ENCODE measurements at regions not wholly inside any gene's neighbourhood (a gene's known extent, or its start where the extent isn't known, plus 50 kb on each side); places are given as distances from the start of the nearest gene placed in this dataset.
"Not testable (repeated sequence)": the region's sequence is repeated elsewhere in the genome, so short reads cannot be mapped to it uniquely, and the experiment has no call there.

- H3K4me1 ChIP-seq (ENCODE audit: control insufficient read depth, insufficient read depth, low read length): no peaks in the 10 kb centered on the region
- H3K9me3 ChIP-seq (ENCODE audit: control insufficient read depth, low read length): peaks cover 11% of the 10 kb centered on the region
- H3K36me3 ChIP-seq (ENCODE audit: control insufficient read depth, insufficient read depth, low read length): no peaks in the 10 kb centered on the region
- 43 to 52% methylated on average over 2 of the region's 2 CpGs for WGBS, 2 experiments
- no peak overlapping the region for H3K27ac ChIP-seq (ENCODE audit: insufficient read depth, low read depth, low read length, poor library complexity, severe bottlenecking)
- H3K4me3 ChIP-seq (ENCODE audit: insufficient read depth, low read depth, low read length): no peak overlapping the region
- no peaks in the 10 kb centered on the region for H3K27me3 ChIP-seq (ENCODE audit: control insufficient read depth, insufficient read depth, low read length, poor library complexity, severe bottlenecking)
Observed at GRCh38 chr14:106681568-106681967, 1155.2 kb downstream of the TMEM121 start.

GRCh38 chr14:106683631-106684030 lies 1157.2 kb downstream of the TMEM121 start:
- Histone ChIP-seq H3K36me3 (ENCODE audit: control insufficient read depth, insufficient read depth, low read length) (no peaks in the 10 kb centered on the region), H3K27ac (ENCODE audit: insufficient read depth, low read depth, low read length, poor library complexity, severe bottlenecking) (no peak overlapping the region), H3K27me3 (ENCODE audit: control insufficient read depth, insufficient read depth, low read length, poor library complexity, severe bottlenecking) (no peaks in the 10 kb centered on the region), H3K4me3 (ENCODE audit: insufficient read depth, low read depth, low read length) (no peak overlapping the region), H3K9me3 (ENCODE audit: control insufficient read depth, low read length) (peaks cover 11% of the 10 kb centered on the region), H3K4me1 (ENCODE audit: control insufficient read depth, insufficient read depth, low read length) (no peaks in the 10 kb centered on the region)
- 63 to 75% methylated on average over 4 of the region's 4 CpGs for WGBS, 2 experiments

GRCh38 chr14:106686533-106686932 lies 1160.2 kb downstream of the TMEM121 start:
- H3K27me3 ChIP-seq (ENCODE audit: control insufficient read depth, insufficient read depth, low read length, poor library complexity, severe bottlenecking): no peaks in the 10 kb centered on the region
- no peak overlapping the region for H3K4me3 ChIP-seq (ENCODE audit: insufficient read depth, low read depth, low read length)
- WGBS, 2 experiments: 73 to 74% methylated on average over 4 of the region's 5 CpGs
- H3K4me1 ChIP-seq (ENCODE audit: control insufficient read depth, insufficient read depth, low read length): no peaks in the 10 kb centered on the region
- H3K27ac ChIP-seq (ENCODE audit: insufficient read depth, low read depth, low read length, poor library complexity, severe bottlenecking): no peak overlapping the region
- peaks cover 10% of the 10 kb centered on the region for H3K9me3 ChIP-seq (ENCODE audit: control insufficient read depth, low read length)
- H3K36me3 ChIP-seq (ENCODE audit: control insufficient read depth, insufficient read depth, low read length): no peaks in the 10 kb centered on the region

GRCh38 chr14:106690333-106690891 lies 1164.0 kb downstream of the TMEM121 start:
- 52 to 66% methylated on average over 1 of the region's 1 CpG for WGBS, 2 experiments

GRCh38 chr14:106691601-106692291 lies 1165.4 kb downstream of the TMEM121 start:
- H3K4me1 ChIP-seq (ENCODE audit: control insufficient read depth, insufficient read depth, low read length): no peaks in the 10 kb centered on the region
- H3K4me3 ChIP-seq (ENCODE audit: insufficient read depth, low read depth, low read length): no peak overlapping the region
- WGBS, 2 experiments: 69% methylated on average over 13 of the region's 13 CpGs
- no peaks in the 10 kb centered on the region for H3K36me3 ChIP-seq (ENCODE audit: control insufficient read depth, insufficient read depth, low read length)
- H3K9me3 ChIP-seq (ENCODE audit: control insufficient read depth, low read length): peaks cover 4% of the 10 kb centered on the region
- H3K27ac ChIP-seq (ENCODE audit: insufficient read depth, low read depth, low read length, poor library complexity, severe bottlenecking): no peak overlapping the region
- H3K27me3 ChIP-seq (ENCODE audit: control insufficient read depth, insufficient read depth, low read length, poor library complexity, severe bottlenecking): no peaks in the 10 kb centered on the region

More at GRCh38 chr14:106690333-106690891, 1164.0 kb downstream of the TMEM121 start:
- Histone ChIP-seq H3K27me3 (ENCODE audit: control insufficient read depth, insufficient read depth, low read length, poor library complexity, severe bottlenecking) (no peaks in the 10 kb centered on the region), H3K27ac (ENCODE audit: insufficient read depth, low read depth, low read length, poor library complexity, severe bottlenecking) (no peak overlapping the region), H3K36me3 (ENCODE audit: control insufficient read depth, insufficient read depth, low read length) (no peaks in the 10 kb centered on the region), H3K4me3 (ENCODE audit: insufficient read depth, low read depth, low read length) (no peak overlapping the region), H3K9me3 (ENCODE audit: control insufficient read depth, low read length) (peaks cover 4% of the 10 kb centered on the region), H3K4me1 (ENCODE audit: control insufficient read depth, insufficient read depth, low read length) (no peaks in the 10 kb centered on the region)

GRCh38 chr14:106694638-106695393 lies 1168.4 kb downstream of the TMEM121 start:
- Histone ChIP-seq H3K9me3 (ENCODE audit: control insufficient read depth, low read length) (peaks cover 7% of the 10 kb centered on the region), H3K4me1 (ENCODE audit: control insufficient read depth, insufficient read depth, low read length) (no peaks in the 10 kb centered on the region), H3K4me3 (ENCODE audit: insufficient read depth, low read depth, low read length) (no peak overlapping the region), H3K27me3 (ENCODE audit: control insufficient read depth, insufficient read depth, low read length, poor library complexity, severe bottlenecking) (no peaks in the 10 kb centered on the region), H3K36me3 (ENCODE audit: control insufficient read depth, insufficient read depth, low read length) (no peaks in the 10 kb centered on the region), H3K27ac (ENCODE audit: insufficient read depth, low read depth, low read length, poor library complexity, severe bottlenecking) (no peak overlapping the region)
- 57 to 58% methylated on average over 19 of the region's 19 CpGs for WGBS, 2 experiments

GRCh38 chr14:106698620-106699267 lies 1172.4 kb downstream of the TMEM121 start:
- 72 to 78% methylated on average over 9 of the region's 16 CpGs for WGBS, 2 experiments
- H3K27ac ChIP-seq (ENCODE audit: insufficient read depth, low read depth, low read length, poor library complexity, severe bottlenecking); H3K36me3 ChIP-seq (ENCODE audit: control insufficient read depth, insufficient read depth, low read length); H3K9me3 ChIP-seq (ENCODE audit: control insufficient read depth, low read length); H3K4me3 ChIP-seq (ENCODE audit: insufficient read depth, low read depth, low read length); H3K4me1 ChIP-seq (ENCODE audit: control insufficient read depth, insufficient read depth, low read length); H3K27me3 ChIP-seq (ENCODE audit: control insufficient read depth, insufficient read depth, low read length, poor library complexity, severe bottlenecking): not testable (repeated sequence)

- not testable (repeated sequence) for H3K4me1 ChIP-seq (ENCODE audit: control insufficient read depth, insufficient read depth, low read length); H3K27ac ChIP-seq (ENCODE audit: insufficient read depth, low read depth, low read length, poor library complexity, severe bottlenecking); H3K36me3 ChIP-seq (ENCODE audit: control insufficient read depth, insufficient read depth, low read length); H3K4me3 ChIP-seq (ENCODE audit: insufficient read depth, low read depth, low read length); H3K27me3 ChIP-seq (ENCODE audit: control insufficient read depth, insufficient read depth, low read length, poor library complexity, severe bottlenecking); H3K9me3 ChIP-seq (ENCODE audit: control insufficient read depth, low read length)
- 100% methylated on average over 1 of the region's 4 CpGs; no CpG with 5 or more reads in 1 of the 2 experiments for WGBS, 2 experiments
Observed at GRCh38 chr14:106703651-106704050, 1177.3 kb downstream of the TMEM121 start.

- 39 to 61% methylated on average over 3 of the region's 4 CpGs for WGBS, 2 experiments
- not testable (repeated sequence) for H3K27me3 ChIP-seq (ENCODE audit: control insufficient read depth, insufficient read depth, low read length, poor library complexity, severe bottlenecking); H3K4me3 ChIP-seq (ENCODE audit: insufficient read depth, low read depth, low read length); H3K36me3 ChIP-seq (ENCODE audit: control insufficient read depth, insufficient read depth, low read length); H3K27ac ChIP-seq (ENCODE audit: insufficient read depth, low read depth, low read length, poor library complexity, severe bottlenecking); H3K4me1 ChIP-seq (ENCODE audit: control insufficient read depth, insufficient read depth, low read length); H3K9me3 ChIP-seq (ENCODE audit: control insufficient read depth, low read length)
Observed at GRCh38 chr14:106706488-106706887, 1180.1 kb downstream of the TMEM121 start.

- H3K36me3 ChIP-seq (ENCODE audit: control insufficient read depth, insufficient read depth, low read length); H3K27me3 ChIP-seq (ENCODE audit: control insufficient read depth, insufficient read depth, low read length, poor library complexity, severe bottlenecking); H3K9me3 ChIP-seq (ENCODE audit: control insufficient read depth, low read length); H3K27ac ChIP-seq (ENCODE audit: insufficient read depth, low read depth, low read length, poor library complexity, severe bottlenecking); H3K4me1 ChIP-seq (ENCODE audit: control insufficient read depth, insufficient read depth, low read length); H3K4me3 ChIP-seq (ENCODE audit: insufficient read depth, low read depth, low read length): not testable (repeated sequence)
- 74 to 76% methylated on average over 6 to 7 of the region's 7 CpGs for WGBS, 2 experiments
Observed at GRCh38 chr14:106710187-106710586, 1183.8 kb downstream of the TMEM121 start.

Measured in ectodermal cell (in vitro differentiated cells).